Liver (tissue), 2 donors: ENCODE measurements at regions not wholly inside any gene's neighbourhood (a gene's known extent, or its start where the extent isn't known, plus 50 kb on each side); places are given as distances from the start of the nearest gene placed in this dataset.

Experiments
- YY1 ChIP-seq: IDR thresholded peaks from 2 replicates; pipeline ENCODE4 v1.6.1; 2016; ENCODE audit warnings: antibody characterized with exemption, mild to moderate bottlenecking
- TF ChIP-seq, protein P1 (sequence below): fragments of 150-350 bp; IDR thresholded peaks from 2 replicates; pipeline ENCODE4 v1.5.1; 2017; ENCODE audit warnings: improper control_type of control experiment, low read depth, low read length; ENCODE audit not compliant: missing input control
- donor health status: healthy.

DNA sequence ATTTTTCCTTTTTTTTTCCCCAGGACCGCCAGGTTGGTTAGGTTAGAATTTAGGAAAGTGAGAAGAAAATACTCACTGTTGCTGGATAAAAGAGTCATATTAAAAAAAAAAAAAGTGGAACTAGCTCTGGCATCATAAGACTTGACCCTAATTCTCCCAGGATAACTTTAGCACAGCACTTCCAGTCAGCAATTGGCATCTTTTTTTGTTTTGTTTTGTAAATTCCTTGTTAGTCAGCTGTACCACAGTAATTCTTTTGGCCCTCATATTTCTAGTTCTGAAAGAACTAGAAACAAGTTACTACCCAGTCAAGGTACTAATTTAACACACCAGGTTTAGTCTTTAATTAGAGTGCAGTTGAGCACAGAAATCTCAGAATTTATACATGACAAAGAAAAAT, 873.5 kb upstream of the POU3F3 start:
- TF ChIP-seq, protein P1, sequence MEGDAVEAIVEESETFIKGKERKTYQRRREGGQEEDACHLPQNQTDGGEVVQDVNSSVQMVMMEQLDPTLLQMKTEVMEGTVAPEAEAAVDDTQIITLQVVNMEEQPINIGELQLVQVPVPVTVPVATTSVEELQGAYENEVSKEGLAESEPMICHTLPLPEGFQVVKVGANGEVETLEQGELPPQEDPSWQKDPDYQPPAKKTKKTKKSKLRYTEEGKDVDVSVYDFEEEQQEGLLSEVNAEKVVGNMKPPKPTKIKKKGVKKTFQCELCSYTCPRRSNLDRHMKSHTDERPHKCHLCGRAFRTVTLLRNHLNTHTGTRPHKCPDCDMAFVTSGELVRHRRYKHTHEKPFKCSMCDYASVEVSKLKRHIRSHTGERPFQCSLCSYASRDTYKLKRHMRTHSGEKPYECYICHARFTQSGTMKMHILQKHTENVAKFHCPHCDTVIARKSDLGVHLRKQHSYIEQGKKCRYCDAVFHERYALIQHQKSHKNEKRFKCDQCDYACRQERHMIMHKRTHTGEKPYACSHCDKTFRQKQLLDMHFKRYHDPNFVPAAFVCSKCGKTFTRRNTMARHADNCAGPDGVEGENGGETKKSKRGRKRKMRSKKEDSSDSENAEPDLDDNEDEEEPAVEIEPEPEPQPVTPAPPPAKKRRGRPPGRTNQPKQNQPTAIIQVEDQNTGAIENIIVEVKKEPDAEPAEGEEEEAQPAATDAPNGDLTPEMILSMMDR, result no peak
- TF ChIP-seq YY1, result no peak
